ENCODE measurements at regions not wholly inside any gene's neighbourhood (a gene's known extent, or its start where the extent isn't known, plus 50 kb on each side); places are given as distances from the start of the nearest gene placed in this dataset.

DNA sequence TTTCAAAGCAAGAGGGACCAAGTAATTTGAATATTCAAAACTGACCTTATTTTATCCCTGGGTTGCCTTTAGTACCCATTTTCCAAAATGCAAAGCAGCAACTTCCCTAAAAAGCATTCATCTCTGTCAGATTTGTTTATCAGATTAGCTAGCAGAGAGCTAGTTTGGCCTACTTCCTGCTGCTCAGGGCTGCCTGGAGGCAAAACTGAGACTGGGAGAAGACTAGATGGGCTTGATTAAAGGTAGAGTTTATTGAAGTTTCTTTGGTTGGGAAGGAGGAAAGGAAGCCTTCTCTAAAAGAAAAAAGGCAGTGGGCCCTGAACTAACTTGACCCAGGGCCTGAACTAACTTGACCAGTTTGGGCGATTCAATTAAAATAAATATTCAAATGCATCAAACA is 426.1 kb upstream of the FAM98A start:
- no peak for DNase-seq

DNA sequence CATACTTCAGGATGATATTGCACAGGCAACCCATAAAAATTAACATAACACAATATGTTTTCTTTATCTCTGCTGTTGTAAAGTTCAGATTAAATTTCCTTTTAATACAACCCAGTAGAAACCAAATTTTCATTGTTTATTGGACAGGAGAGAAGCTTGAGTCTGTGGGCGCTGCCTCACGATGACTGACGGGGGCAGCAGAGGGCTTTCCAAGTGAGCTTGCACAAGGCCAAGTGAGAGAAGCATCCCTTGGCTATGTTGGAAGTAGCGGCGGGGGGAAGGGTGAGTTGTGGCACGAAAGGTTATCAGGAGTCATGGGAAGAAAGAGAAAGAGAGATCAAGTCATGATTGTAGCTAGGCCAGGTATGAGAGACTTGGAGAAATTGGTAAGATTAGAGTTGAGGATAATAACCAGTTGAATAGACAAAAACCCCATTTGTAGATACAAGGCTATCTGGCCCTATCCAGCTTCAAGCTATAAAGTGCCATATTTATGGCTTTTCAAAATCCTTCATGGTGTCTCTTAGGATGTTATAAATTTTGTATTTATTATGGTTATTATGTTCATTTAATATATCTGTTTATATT is 413.7 kb upstream of the FAM98A start:
- DNase-seq = no peak

DNA sequence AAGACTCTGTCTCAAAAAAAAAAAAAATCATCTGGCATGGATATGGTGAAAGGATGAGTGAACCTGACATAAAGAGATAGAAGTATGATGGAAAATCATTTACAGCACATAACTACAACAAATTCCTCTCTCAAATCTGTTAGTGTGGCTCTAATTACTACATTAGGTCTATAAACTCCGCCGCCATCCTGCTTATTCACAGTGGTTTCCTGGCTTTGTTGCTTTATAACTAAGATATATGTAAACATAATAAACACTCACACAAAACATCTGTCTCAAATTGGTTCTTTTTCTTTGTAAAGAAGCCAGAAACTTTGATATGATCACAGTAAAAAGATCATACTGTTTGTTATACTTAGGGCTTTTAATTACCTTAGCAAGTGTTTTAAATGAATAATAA is 412.6 kb upstream of the FAM98A start:
- no peak for DNase-seq

GRCh38 chr2:34005901-34006300 is 406.8 kb upstream of the FAM98A start:
- DNase-seq = no peak

DNA sequence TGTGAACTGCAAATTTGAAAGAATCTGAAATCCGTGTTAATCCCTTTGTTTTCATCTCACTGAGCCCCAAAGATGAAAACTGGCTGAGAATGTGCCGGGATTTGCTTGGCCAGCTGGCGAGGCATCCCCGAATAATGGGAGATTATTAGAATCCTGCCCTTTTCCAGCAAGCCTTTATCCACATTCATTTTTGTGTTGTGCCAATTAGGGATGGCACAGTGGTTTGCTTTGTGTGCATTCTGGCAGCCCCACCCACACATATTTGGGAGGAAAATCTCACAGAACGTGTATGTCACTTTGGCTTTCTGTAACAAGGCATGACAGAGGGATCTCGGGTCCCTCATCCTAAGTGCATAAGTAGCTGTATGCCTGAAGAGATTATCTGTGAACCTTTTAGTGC is 405.8 kb upstream of the FAM98A start:
- no peak for DNase-seq

- no peak for DNase-seq
Measured at GRCh38 chr2:34003795-34004194, 404.7 kb upstream of the FAM98A start.

DNA sequence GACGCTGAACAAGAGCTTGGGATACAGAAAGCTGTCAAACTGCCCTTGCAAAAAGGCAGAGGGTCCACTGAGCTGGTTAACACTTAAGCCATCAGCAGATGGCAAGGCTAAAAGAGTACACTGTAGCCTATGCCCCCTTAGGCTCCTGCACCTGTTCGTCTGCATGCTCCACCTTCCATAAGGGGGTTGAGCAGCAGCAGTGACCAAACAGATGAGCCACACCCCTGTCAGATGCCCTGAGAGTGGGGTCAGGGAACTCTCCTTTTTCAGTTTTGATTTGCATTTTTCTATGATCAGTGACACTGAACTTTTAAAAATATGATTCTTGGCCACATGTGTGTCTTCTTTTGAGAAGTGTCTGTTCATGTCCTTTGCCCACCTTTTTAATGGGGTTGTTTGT is 402.5 kb upstream of the FAM98A start:
- no peak for DNase-seq

GRCh38 chr2:33984131-33984530 is 385.0 kb upstream of the FAM98A start:
- no peak for DNase-seq

DNA sequence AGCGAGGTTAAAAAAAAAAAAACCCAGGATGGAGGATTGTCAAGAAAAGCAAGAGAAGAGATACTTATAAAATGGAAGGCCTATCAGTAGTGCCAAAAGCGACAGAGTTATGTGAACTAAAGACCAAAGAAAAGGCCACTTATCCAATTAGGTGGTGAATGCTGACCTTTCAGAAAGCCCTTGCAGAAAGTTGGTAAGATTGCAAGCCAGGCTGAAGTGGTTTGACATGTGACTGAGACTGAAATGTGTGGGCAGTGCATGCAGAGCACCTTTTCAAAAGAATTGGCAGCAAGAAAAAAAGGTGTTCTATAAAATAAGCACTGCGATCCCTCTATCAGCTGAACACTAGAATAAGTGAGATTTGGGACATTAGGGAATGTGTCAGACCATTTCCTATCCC is 379.4 kb upstream of the FAM98A start:
- DNase-seq = no peak

GRCh38 chr2:33975498-33975897 is 376.4 kb upstream of the FAM98A start:
- no peak for DNase-seq

GRCh38 chr2:33967103-33967502 is 368.0 kb upstream of the FAM98A start:
- DNase-seq = no peak

GRCh38 chr2:33958591-33958990 is 359.5 kb upstream of the FAM98A start:
- no peak for DNase-seq

- no peak for DNase-seq
Measured at GRCh38 chr2:33949371-33949770, 350.3 kb upstream of the FAM98A start.

DNA sequence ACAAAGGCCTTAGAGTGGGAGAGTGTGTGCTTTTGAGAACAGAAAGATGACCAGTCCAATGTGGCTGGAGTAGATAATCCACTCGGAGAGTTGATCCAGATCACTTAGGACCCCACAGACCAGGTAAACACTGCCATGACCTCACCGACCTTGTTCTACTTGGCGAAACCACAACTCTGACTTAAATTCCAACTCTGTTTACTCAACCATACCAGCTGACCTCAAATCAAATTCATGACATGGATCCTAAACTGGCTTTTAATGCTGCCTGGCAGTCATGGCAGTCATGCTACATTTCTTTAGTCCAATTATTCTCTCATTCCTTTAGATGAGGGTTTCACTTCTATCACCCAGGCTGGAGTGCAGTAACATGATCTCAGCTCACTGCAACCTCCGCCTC is 347.1 kb upstream of the FAM98A start:
- no peak for DNase-seq

DNA sequence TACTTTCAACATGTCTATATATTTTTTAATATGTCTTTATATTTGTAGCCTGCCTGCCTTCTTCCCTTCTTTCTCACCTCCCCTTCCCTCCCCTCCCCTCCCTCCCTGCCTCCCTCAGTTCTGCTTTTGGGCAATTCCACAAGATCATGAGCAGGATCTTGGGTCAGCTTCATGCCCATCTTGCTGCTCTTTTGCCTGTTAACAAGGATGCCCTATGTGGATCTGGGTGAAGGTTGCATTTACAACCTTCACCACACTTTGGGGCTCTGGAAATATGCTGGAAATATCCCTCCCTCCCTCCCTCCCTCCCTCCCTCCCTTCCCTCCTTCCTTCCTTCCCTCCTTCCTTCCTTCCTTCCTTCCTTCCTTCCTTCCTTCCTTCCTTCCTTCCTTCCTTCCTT is 334.1 kb upstream of the FAM98A start:
- no peak for DNase-seq

DNA sequence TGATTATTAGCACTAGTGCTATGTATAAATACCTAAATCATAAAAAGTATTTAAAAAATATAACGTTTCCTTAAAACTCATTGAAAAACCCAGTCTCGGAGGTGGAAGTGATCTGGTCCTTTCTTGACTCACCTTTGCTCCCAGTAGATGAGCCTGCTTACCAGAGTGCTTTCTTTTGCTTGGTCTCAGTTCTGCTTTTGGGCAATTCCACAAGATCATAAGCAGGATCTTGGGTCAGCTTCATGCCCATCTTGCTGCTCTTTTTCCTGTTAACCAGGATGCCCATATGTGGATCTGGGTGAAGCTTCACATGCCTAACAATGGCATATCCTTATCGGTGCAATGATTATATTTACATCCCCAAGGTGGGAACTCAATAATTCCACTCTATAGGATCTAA is 332.1 kb upstream of the FAM98A start:
- DNase-seq = no peak

DNA sequence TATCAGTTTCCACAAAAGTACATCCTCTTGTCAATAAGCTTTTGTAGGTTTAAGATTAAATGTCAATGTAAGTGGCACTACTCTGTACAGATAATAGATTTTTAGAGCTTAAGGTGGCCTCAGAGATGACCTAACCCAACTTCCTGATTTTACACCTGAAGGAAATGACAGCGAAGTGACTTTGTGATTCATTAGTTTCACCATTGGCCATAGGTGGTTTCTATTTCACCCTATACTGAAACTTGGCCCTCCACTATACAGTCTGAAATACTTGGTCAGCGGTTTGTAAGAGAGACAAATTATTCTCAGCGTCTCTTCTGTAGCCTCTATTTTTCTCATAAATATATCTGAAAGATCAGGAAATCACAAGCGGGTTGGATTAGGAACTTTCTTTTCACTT is 330.4 kb upstream of the FAM98A start:
- DNase-seq = no peak

DNA sequence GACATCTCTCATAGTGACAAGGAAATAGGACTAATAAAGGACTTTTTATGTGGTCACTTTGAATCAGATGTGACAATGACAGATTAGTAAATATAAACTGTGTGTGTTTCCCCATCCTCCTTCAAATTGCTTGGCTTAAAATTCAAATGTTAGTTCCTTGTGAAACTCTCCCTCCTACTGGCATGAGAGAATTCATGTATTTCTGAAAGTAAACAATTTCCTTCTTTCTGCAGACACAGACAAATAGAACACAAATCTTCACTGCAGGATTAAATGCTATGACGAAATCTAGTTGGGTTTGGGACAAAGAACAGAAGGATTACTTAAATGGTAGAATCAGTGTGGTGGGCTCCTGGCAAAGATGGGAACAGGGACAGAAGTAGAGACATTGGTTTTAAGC is 328.7 kb upstream of the FAM98A start:
- no peak for DNase-seq

- no peak for DNase-seq
Measured at GRCh38 chr2:33925311-33925710, 326.2 kb upstream of the FAM98A start.

GRCh38 chr2:33924586-33925169 is 325.6 kb upstream of the FAM98A start:
- no peak for DNase-seq

GRCh38 chr2:33917252-33917651 is 318.2 kb upstream of the FAM98A start:
- no peak for DNase-seq

DNA sequence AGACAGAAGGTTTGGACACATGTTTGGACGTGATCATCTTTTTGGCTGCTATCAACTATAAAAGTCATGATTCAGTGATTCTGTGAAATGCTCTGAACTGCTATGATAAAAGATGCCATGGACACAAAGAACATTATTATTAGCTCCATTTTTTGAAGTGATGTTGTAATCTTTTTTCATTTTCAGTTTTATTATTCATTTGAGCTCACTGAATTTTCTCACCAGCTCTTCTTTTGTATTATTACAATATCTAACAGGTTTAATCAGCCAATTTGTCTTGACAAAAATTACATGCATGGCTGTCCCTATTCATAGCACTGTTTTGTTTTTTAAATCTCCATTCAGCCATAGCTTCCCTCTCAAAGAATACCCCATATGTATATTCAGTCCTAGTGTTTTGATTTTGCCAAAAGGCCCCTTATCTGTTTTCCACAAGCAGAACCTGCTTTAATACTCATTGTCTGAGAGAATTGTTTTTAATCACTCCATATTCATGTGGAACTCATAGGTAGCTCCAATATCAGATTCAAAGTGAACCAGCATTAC is 314.0 kb upstream of the FAM98A start:
- DNase-seq = no peak

GRCh38 chr2:33911327-33911726 is 312.2 kb upstream of the FAM98A start:
- DNase-seq = no peak

DNA sequence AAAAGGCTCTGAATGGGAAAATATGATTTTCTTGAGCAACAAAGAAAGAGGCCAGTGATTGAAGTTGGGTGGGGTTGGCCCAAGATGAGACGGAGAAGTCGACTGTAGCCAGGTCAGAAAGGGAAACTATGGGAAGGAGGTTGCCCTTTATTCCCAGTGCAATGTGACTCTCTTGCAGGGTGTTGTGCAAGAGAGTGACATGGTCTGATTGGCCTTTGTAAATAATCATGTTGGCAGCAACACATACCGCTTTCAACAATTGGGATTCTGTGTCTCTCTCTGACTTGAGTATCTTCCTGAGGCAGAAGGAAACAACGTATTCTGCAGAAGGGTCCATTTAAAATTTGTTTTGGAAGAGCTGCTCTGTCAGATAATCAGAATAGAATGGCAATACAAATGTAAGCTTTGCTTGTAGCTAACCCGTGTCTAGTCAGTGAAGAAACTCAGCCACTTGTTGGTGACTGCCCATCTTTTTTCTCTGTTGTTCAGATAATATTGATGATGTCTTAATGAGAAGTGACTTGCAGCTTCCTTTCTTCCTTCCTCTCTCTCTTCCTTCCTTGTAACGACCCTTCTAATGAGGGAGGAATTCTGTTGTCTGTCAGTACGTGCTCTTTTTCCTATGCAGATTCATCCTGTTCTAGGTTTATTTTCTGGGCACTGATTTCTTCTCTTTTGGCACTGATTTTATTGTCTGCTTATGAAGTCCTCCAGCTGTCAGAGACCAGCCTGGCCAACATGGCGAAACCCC is 311.0 kb upstream of the FAM98A start:
- no peak for DNase-seq
